ENCODE measurements at regions not wholly inside any gene's neighbourhood (a gene's known extent, or its start where the extent isn't known, plus 50 kb on each side); places are given as distances from the start of the nearest gene placed in this dataset.

DNA sequence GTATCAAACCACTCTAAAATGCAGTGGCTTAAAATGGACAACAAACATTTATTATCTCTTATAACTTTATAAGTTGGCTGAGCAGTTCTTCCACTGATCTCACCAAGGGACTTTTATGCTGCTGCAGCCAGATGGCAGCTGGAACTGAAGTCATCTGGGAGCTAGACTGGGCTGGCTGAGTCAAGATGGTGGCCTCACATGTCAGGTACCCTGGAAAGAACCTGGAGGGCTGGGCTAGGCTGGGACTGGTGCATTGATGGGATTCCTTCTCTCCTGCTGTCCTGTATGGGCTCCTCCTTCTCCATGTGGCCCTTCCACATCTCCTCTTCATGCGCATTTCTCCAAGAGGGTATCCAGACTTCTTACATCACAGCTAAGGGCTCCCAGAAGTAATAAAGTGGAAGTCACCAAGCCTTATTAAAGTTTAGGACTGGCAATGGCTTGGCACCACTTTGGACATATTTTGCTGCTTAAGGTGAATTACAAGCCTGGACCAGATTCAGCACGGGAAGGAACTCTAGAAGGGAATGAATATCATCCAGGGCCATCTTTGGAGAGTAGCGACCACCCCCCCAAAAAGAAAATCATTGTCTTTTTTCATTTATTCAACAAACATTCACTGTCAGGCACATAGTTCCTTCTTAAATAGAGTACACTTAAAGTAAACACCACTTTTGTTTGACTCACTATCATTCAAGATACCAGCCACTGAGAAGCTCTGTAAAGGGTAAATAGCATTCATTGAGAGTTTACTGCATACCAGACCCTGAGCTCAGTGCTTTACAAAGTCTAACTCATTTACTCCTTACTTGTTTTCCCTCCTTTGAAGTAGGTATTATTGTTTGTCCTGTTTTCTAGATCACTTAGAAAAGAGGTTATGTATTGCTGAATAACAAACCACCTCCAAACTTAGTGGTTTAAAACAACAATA is 138.0 kb downstream of the ZFP36L2 start:
- DNase-seq (ENCODE audit: low spot score) = no peak
- TF ChIP-seq, protein P1, sequence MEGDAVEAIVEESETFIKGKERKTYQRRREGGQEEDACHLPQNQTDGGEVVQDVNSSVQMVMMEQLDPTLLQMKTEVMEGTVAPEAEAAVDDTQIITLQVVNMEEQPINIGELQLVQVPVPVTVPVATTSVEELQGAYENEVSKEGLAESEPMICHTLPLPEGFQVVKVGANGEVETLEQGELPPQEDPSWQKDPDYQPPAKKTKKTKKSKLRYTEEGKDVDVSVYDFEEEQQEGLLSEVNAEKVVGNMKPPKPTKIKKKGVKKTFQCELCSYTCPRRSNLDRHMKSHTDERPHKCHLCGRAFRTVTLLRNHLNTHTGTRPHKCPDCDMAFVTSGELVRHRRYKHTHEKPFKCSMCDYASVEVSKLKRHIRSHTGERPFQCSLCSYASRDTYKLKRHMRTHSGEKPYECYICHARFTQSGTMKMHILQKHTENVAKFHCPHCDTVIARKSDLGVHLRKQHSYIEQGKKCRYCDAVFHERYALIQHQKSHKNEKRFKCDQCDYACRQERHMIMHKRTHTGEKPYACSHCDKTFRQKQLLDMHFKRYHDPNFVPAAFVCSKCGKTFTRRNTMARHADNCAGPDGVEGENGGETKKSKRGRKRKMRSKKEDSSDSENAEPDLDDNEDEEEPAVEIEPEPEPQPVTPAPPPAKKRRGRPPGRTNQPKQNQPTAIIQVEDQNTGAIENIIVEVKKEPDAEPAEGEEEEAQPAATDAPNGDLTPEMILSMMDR (IDR thresholded peaks at IDR 0.05; ENCODE audit: extremely low read depth, missing control alignments) = no peak

DNA sequence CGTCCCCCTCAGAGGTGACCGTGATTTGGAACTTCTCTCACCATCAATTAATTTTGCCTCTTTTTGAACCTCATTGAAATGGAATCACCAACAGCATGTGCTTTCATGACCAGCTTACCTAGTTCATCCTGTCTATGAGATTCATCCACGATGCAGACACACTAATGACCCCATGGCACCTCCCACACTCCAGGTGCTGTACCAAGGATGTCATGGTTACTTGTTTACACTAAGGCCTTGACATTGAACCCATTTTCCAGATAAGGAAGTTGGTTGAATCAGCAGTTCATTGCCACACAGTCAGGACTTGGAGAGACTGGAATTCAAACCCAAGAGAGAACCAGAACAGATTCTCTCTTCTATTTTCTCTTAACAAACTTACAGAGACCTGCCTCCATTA is 139.0 kb downstream of the ZFP36L2 start:
- TF ChIP-seq, protein P1 (IDR thresholded peaks at IDR 0.05; ENCODE audit: extremely low read depth, missing control alignments) = no peak
- no peak for DNase-seq (ENCODE audit: low spot score)

DNA sequence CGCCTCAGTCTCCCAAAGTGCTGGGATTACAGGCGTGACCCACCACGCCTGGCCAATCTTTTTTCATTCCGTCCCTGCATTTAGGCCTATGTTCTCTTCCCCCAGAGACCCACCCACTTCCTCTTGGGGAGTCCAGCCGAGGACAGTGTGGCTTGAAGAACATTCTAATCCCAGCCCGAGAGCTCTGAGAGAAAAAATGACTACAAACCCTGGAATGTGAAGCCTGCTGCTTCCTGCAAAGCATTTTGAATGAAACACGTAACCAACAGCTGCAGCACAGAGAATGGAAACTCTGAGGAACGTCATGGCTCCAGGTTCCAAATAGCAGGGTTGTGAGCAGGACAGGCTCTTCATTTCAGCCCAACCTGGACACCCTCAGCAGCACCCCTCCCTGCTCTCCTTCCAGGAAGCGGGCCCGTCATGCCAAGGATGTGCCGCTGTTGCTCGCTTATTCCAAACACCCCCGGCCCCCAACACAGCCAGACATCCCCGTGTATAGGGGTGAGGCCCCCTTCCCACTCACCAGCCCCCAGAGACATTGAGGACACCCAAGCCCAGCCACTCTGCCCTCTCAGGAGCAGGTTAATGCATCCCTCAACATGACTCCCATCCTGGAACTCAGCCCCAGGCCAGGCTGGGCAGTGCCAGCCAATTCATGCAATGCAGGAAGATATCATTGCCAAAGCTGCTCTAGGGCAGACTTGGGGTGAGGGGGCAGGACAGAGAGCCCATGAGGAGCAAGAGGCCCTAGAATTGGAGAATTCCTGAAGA is 139.8 kb downstream of the ZFP36L2 start:
- no peak for DNase-seq (ENCODE audit: low spot score)
- TF ChIP-seq, protein P1 (IDR thresholded peaks at IDR 0.05; ENCODE audit: extremely low read depth, missing control alignments) = no peak

DNA sequence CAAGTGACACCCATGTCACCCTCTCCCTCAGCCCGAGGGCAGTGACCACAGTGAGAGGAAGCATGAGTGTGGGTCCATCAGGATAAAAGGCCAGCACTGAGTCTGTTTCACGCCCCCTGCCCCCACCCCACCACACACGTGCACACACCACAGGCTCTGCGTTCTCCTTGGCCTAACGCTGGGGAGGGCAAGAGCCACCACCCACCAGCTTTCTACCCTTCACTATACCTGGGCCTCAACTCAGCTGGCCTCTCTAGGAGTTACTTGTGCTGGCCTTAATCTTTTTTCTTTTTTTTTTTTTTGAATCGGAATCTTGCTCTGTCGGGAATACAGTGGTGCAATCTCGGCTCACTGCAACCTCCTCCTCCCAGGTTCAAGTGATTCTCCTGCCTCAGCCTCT is 140.5 kb downstream of the ZFP36L2 start:
- TF ChIP-seq, protein P1 (IDR thresholded peaks at IDR 0.05; ENCODE audit: extremely low read depth, missing control alignments) = no peak
- no peak for DNase-seq (ENCODE audit: low spot score)

DNA sequence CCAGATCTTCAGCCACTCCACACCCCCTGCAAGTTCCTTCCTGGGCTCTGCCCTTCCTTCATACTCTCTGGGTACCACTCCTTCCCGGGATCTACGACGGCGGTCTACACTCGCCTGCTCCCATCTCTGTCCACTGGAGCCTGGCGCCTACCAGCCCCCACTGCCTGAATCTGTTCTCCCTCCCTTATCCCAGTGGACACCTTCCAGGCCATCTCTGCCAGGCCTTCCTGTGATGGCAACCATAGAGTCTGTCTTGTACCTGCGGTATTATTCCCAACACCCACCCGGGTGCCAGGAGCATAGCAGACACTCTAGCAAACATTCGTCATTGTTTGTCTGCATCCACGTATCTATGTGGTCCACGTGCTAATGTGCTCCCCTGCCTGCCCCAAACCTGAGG is 140.9 kb downstream of the ZFP36L2 start:
- no peak for DNase-seq (ENCODE audit: low spot score)
- TF ChIP-seq, protein P1 (IDR thresholded peaks at IDR 0.05; ENCODE audit: extremely low read depth, missing control alignments) = no peak

DNA sequence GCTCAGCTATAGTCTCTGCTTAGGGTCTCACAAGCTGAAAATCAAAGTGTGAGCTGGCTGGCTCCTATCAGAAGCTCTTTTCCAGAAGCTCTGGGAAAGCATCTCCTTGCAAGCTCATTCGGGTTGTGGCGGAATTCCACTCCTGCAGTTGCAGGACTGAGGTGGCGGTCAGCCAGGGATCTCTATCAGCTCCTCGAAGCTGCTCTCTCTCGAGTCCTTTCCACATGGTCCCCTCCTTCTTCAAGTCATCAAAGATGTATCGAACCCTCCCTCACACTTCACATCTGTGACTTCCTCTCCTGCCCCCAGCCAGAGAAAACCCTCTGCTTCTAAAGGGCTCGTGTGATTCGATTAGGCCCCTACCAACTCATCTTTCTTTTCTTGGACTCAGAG is 141.7 kb downstream of the ZFP36L2 start:
- no peak for DNase-seq (ENCODE audit: low spot score)

More for the DNA sequence above, 141.7 kb downstream of the ZFP36L2 start:
- TF ChIP-seq, protein P1 (IDR thresholded peaks at IDR 0.05; ENCODE audit: extremely low read depth, missing control alignments) = no peak

All from GM20000 (cell line).